Breast epithelium (tissue), 4 donors: ENCODE measurements at regions not wholly inside any gene's neighbourhood (a gene's known extent, or its start where the extent isn't known, plus 50 kb on each side); places are given as distances from the start of the nearest gene placed in this dataset.

Experiments
- DNase-seq, 2 donors: peaks; one replicate each; pipeline ENCODE4 v3.0.0-alpha.2; 2019; ENCODE audit warnings: low spot score in 2 of 2
- H3K27ac ChIP-seq, 2 donors: fragments of 200-600 bp; sonication (generic) in 1 of 2; one replicate each; pipeline ENCODE4 v1.5.1; 2016 to 2019; ENCODE audit warnings: mild to moderate bottlenecking in 1 of 2
- H3K27me3 ChIP-seq, 2 donors: fragments of 200-600 bp; sonication (generic) in 1 of 2; one replicate each; pipeline versions ENCODE4 v1.5.1 to v1.6.0; 2017 to 2019; ENCODE audit warnings: control low read depth in 1 of 2, mild to moderate bottlenecking in 1 of 2
- H3K36me3 ChIP-seq: fragments of 200-600 bp; one replicate; pipeline ENCODE4 v1.5.1; 2019
- H3K4me1 ChIP-seq, 2 donors: fragments of 200-600 bp; sonication (generic); one replicate each; pipeline ENCODE4 v1.5.1; 2016 to 2019; ENCODE audit warnings: control low read depth in 1 of 2
- H3K4me3 ChIP-seq, 3 donors: fragments of 200-600 bp; sonication (generic); 1 replicate in 2 of 3; 2 replicates in 1 of 3; pipeline ENCODE4 v1.5.1; 2016 to 2019; ENCODE audit warnings: mild to moderate bottlenecking in 3 of 3, moderate library complexity in 2 of 3
- H3K9me3 ChIP-seq, 2 donors: fragments of 200-600 bp; sonication (generic) in 1 of 2; one replicate each; pipeline ENCODE4 v1.5.1; 2016 to 2019; ENCODE audit warnings: control low read depth in 1 of 2
- POLR2A ChIP-seq: fragments of 450-650 bp; IDR thresholded peaks from one replicate; pipeline ENCODE4 v1.6.1; 2016; ENCODE audit warnings: antibody characterized with exemption, mild to moderate bottlenecking, moderate library complexity
- POLR2AphosphoS5 ChIP-seq, 3 donors: sonication (generic); formaldehyde crosslinking; IDR thresholded peaks; one replicate each; pipeline ENCODE4 v1.6.1; 2017; ENCODE audit warnings: antibody characterized with exemption in 3 of 3
- intact Hi-C: fragments of 100-400 bp; cut with DNase I; formaldehyde crosslinking; loops from one replicate; pipeline ENCODE4 v1.15.1; 2023; ENCODE audit warnings: low total_unique reads
- TF ChIP-seq, protein P1 (sequence below), 3 donors: fragments of 450-650 bp; IDR thresholded peaks; one replicate each; pipeline ENCODE4 v1.5.1; 2016 to 2017; ENCODE audit warnings: antibody characterized with exemption in 3 of 3, mild to moderate bottlenecking in 3 of 3, moderate library complexity in 3 of 3

DNA sequence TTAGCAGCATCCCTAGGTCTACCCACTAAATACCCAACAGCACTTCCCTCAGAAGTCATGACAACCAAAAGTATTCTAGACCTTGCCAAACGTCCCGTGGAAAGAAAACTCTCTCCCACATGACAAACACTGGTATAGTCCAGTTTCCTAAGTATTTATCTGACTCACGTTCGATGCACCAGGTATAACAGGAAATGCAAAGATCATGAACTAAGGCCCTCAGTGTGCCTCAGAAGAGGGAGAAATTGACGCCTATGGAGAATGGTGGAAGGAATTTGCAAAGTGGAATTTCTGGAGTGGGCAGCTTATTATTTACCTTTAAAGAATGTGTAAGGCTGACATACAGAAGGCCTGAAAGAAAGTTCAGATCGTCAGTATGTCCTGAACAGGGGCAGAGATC lies 523.6 kb upstream of the DAB1 start:
- intact Hi-C loops, result no loop called here

GRCh38 chr1:57945045-57945444 lies 521.2 kb upstream of the DAB1 start:
- Histone ChIP-seq H3K9me3 (peaks cover 3 to 10% of the 10 kb centered on the region in 2 donors), H3K27ac (no peak overlapping the region), H3K4me1 (no peaks in the 10 kb centered on the region), H3K27me3 (no peaks in the 10 kb centered on the region), H3K36me3 (no peaks in the 10 kb centered on the region), H3K4me3 (no peak overlapping the region)
- no peak for TF ChIP-seq POLR2A
- TF ChIP-seq, protein P1, sequence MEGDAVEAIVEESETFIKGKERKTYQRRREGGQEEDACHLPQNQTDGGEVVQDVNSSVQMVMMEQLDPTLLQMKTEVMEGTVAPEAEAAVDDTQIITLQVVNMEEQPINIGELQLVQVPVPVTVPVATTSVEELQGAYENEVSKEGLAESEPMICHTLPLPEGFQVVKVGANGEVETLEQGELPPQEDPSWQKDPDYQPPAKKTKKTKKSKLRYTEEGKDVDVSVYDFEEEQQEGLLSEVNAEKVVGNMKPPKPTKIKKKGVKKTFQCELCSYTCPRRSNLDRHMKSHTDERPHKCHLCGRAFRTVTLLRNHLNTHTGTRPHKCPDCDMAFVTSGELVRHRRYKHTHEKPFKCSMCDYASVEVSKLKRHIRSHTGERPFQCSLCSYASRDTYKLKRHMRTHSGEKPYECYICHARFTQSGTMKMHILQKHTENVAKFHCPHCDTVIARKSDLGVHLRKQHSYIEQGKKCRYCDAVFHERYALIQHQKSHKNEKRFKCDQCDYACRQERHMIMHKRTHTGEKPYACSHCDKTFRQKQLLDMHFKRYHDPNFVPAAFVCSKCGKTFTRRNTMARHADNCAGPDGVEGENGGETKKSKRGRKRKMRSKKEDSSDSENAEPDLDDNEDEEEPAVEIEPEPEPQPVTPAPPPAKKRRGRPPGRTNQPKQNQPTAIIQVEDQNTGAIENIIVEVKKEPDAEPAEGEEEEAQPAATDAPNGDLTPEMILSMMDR (IDR thresholded peaks at IDR 0.05), result no peak
- no peak for DNase-seq
- intact Hi-C loops, result no loop called here

More for the DNA sequence above, 523.6 kb upstream of the DAB1 start:
- Histone ChIP-seq H3K27me3 (no peaks in the 10 kb centered on the region), H3K9me3 (peaks cover 3 to 9% of the 10 kb centered on the region in 2 donors), H3K4me1 (no peaks in the 10 kb centered on the region), H3K36me3 (no peaks in the 10 kb centered on the region), H3K4me3 (no peak overlapping the region), H3K27ac (no peak overlapping the region)
- TF ChIP-seq, protein P1 (IDR thresholded peaks at IDR 0.05), result no peak
- TF ChIP-seq POLR2AphosphoS5 (IDR thresholded peaks at IDR 0.05), result no peak
- TF ChIP-seq POLR2A, result no peak
- no peak for DNase-seq

- no peak for DNase-seq
- H3K27ac ChIP-seq, result no peak overlapping the region
- intact Hi-C loops, result no loop called here
- TF ChIP-seq, protein P1 (IDR thresholded peaks at IDR 0.05), result no peak
- TF ChIP-seq POLR2A, result no peak
- TF ChIP-seq POLR2AphosphoS5 (IDR thresholded peaks at IDR 0.05), result no peak
- no peaks in the 10 kb centered on the region for H3K36me3 ChIP-seq
- no peak overlapping the region for H3K4me3 ChIP-seq
- H3K4me1 ChIP-seq, result no peaks in the 10 kb centered on the region
- H3K9me3 ChIP-seq, result peaks cover 3 to 18% of the 10 kb centered on the region in 2 donors
- no peaks in the 10 kb centered on the region for H3K27me3 ChIP-seq
These were observed 519.5 kb upstream of the DAB1 start for GRCh38 chr1:57943365-57943764.

GRCh38 chr1:57934745-57935144 lies 510.9 kb upstream of the DAB1 start:
- H3K9me3 ChIP-seq, result peaks cover 0 to 13% of the 10 kb centered on the region in 2 donors
- no peaks in the 10 kb centered on the region for H3K27me3 ChIP-seq
- TF ChIP-seq, protein P1 (IDR thresholded peaks at IDR 0.05), result no peak
- no peaks in the 10 kb centered on the region for H3K36me3 ChIP-seq
- DNase-seq, result no peak
- H3K4me3 ChIP-seq, result no peak overlapping the region
- H3K4me1 ChIP-seq, result no peaks in the 10 kb centered on the region
- H3K27ac ChIP-seq, result no peak overlapping the region
- intact Hi-C loops, result loop anchor here (10.0 kb wide), 1 partner anchor 1760 kb away; no protein-coding TSS in a partner anchor

GRCh38 chr1:57927003-57927402 lies 503.1 kb upstream of the DAB1 start:
- Histone ChIP-seq H3K36me3 (no peaks in the 10 kb centered on the region), H3K4me1 (no peaks in the 10 kb centered on the region), H3K27me3 (no peaks in the 10 kb centered on the region), H3K27ac (no peak overlapping the region), H3K4me3 (no peak overlapping the region), H3K9me3 (no peaks in the 10 kb centered on the region)
- intact Hi-C loops, result no loop called here
- DNase-seq, result no peak
- TF ChIP-seq POLR2A (no peak), POLR2AphosphoS5 (IDR thresholded peaks at IDR 0.05) (no peak)
- TF ChIP-seq, protein P1 (IDR thresholded peaks at IDR 0.05), result no peak
